Mucosa of stomach (tissue), 1 donor: ENCODE measurements at regions not wholly inside any gene's neighbourhood (a gene's known extent, or its start where the extent isn't known, plus 50 kb on each side); places are given as distances from the start of the nearest gene placed in this dataset.
"Not testable (repeated sequence)": the region's sequence is repeated elsewhere in the genome, so short reads cannot be mapped to it uniquely, and the experiment has no call there.

Experiments used
- H3K27me3 ChIP-seq: one replicate; pipeline ENCODE4 v1.7.0; 2013; ENCODE audit warnings: mild to moderate bottlenecking, low read length; ENCODE audit not compliant: control insufficient read depth, insufficient read depth
- H3K36me3 ChIP-seq: one replicate; pipeline ENCODE4 v1.7.0; 2013; ENCODE audit warnings: low read length; ENCODE audit not compliant: control insufficient read depth, insufficient read depth
- H3K4me1 ChIP-seq: one replicate; pipeline ENCODE4 v1.7.0; 2013; ENCODE audit warnings: mild to moderate bottlenecking, low read length; ENCODE audit not compliant: control insufficient read depth, insufficient read depth
- H3K4me3 ChIP-seq: one replicate; pipeline ENCODE4 v1.7.0; 2013; ENCODE audit warnings: low read length
- H3K9ac ChIP-seq: one replicate; pipeline ENCODE4 v1.7.0; 2013; ENCODE audit warnings: mild to moderate bottlenecking, low read length, moderate library complexity
- H3K9me3 ChIP-seq: one replicate; pipeline ENCODE4 v1.7.0; 2013; ENCODE audit warnings: mild to moderate bottlenecking, low read length, moderate library complexity; ENCODE audit not compliant: control insufficient read depth
- donor health status: Pancreatic carcinoma.

- H3K4me3 ChIP-seq: no peak overlapping the region
- no peak overlapping the region for H3K9ac ChIP-seq
- H3K27me3 ChIP-seq: no peaks in the 10 kb centered on the region
- H3K9me3 ChIP-seq: no peaks in the 10 kb centered on the region
- H3K36me3 ChIP-seq: no peaks in the 10 kb centered on the region
- H3K4me1 ChIP-seq: no peaks in the 10 kb centered on the region
Measured at GRCh38 chr18:10099539-10100140, 185.8 kb downstream of the VAPA start.

- H3K27me3 ChIP-seq: no peaks in the 10 kb centered on the region
- no peaks in the 10 kb centered on the region for H3K36me3 ChIP-seq
- H3K4me3 ChIP-seq: no peak overlapping the region
- H3K9ac ChIP-seq: no peak overlapping the region
- H3K4me1 ChIP-seq: no peaks in the 10 kb centered on the region
- H3K9me3 ChIP-seq: no peaks in the 10 kb centered on the region
Measured at GRCh38 chr18:10100196-10100595, 186.4 kb downstream of the VAPA start.

DNA sequence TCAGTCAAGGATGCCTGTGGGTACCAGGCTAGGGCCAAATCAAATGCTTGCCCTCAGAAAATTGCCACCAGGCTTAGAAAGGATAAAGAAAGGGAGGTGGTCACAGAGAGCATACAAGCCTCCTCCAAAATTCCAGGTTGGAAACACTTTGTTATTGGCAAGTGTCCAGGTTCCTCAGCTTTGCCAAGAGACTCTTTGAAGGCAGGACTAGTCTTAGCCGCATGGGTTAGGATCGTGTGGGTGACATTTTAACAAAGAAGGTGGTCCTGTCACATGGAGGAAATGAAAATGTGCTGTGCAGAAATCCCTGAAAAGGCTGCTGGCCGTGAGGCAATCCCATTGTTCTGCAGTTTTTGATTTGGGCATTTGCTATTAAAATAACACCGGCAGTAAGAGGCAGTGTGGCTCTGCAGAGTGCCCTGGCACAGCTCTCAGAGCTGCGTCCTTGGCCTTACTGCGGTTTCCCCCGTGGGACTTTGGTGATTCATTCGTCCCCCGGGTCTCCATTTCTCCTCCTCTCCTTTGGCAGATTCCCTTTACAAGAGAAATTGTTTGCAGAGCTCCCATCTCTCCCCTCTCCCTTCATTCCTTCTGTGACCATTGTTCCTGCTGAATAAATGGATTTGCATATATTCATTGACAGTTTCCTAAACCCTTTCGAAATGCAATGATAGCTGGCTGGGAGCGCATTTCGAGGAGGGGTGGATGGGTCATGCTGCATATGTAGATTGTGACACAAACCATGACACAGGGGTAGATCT, 187.3 kb downstream of the VAPA start:
- Histone ChIP-seq H3K4me1 (no peaks in the 10 kb centered on the region), H3K9ac (no peak overlapping the region), H3K4me3 (no peak overlapping the region), H3K27me3 (no peaks in the 10 kb centered on the region), H3K36me3 (no peaks in the 10 kb centered on the region), H3K9me3 (no peaks in the 10 kb centered on the region)

DNA sequence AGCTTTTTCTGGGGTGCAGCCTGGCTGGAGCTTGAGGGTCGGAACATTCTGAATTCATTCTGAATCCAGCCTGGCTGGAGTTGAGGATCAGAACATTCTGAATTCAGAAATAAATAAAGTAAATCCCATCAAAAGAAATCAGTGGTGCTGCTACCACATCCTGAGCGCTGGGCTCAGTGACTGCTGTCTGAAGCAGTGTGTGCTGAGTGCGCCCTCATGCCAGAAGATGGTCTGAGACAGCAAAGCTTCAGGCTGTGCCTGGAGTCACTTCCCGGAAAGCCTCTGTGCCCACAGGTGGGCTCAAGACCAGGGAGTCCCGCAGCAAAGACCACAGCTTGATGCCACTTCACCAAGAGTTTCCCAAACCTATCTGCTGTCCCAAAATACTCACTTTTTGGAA, 187.9 kb downstream of the VAPA start:
- H3K36me3 ChIP-seq: no peaks in the 10 kb centered on the region
- no peak overlapping the region for H3K9ac ChIP-seq
- H3K9me3 ChIP-seq: no peaks in the 10 kb centered on the region
- no peak overlapping the region for H3K4me3 ChIP-seq
- no peaks in the 10 kb centered on the region for H3K27me3 ChIP-seq
- H3K4me1 ChIP-seq: no peaks in the 10 kb centered on the region

DNA sequence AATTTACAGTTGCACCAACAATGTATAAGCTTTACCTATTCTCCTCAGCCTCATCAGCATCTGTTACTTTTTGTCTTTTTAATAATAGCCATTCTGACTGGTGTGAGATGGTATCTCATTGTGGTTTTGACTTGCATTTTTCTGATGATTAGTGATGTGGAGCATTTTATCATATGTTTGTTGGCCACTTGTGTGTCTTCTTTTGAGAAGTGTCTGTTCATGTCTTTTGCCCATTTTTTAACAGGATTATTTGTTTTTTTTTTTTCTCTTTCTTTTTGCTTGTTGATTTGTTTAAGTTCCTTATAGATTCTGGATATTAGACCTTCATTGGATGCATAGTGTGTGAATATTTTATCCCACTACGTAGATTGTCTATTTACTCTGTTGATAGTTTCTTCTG, 191.3 kb downstream of the VAPA start:
- not testable (repeated sequence) for H3K9me3 ChIP-seq, H3K4me3 ChIP-seq, H3K9ac ChIP-seq, H3K36me3 ChIP-seq, H3K4me1 ChIP-seq, H3K27me3 ChIP-seq

GRCh38 chr18:10111191-10111590, 197.4 kb downstream of the VAPA start:
- Histone ChIP-seq H3K9ac (no peak overlapping the region), H3K27me3 (no peaks in the 10 kb centered on the region), H3K4me3 (no peak overlapping the region), H3K4me1 (no peaks in the 10 kb centered on the region), H3K36me3 (no peaks in the 10 kb centered on the region), H3K9me3 (no peaks in the 10 kb centered on the region)

DNA sequence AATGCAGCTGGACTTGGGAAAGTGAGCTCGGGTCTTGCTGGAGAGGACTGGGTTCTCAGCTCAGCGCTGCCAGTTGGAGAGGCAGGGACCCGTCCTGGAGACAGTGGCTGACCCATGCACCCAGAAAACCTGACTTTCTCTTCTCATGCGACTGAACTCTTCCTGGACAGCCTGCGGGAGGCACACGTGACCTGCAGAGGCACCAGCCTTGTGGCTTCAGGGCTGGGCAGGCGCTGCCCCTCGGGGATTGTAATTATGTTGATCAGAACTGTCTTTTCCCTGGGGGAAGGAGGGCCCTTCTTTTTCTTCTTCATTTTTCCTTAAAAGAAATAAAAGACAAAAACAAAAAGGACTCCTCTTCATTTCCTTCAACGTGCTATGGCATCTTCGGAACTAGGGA, 198.1 kb downstream of the VAPA start:
- Histone ChIP-seq H3K9ac (no peak overlapping the region), H3K4me1 (no peaks in the 10 kb centered on the region), H3K9me3 (no peaks in the 10 kb centered on the region), H3K4me3 (no peak overlapping the region), H3K27me3 (no peaks in the 10 kb centered on the region), H3K36me3 (no peaks in the 10 kb centered on the region)

DNA sequence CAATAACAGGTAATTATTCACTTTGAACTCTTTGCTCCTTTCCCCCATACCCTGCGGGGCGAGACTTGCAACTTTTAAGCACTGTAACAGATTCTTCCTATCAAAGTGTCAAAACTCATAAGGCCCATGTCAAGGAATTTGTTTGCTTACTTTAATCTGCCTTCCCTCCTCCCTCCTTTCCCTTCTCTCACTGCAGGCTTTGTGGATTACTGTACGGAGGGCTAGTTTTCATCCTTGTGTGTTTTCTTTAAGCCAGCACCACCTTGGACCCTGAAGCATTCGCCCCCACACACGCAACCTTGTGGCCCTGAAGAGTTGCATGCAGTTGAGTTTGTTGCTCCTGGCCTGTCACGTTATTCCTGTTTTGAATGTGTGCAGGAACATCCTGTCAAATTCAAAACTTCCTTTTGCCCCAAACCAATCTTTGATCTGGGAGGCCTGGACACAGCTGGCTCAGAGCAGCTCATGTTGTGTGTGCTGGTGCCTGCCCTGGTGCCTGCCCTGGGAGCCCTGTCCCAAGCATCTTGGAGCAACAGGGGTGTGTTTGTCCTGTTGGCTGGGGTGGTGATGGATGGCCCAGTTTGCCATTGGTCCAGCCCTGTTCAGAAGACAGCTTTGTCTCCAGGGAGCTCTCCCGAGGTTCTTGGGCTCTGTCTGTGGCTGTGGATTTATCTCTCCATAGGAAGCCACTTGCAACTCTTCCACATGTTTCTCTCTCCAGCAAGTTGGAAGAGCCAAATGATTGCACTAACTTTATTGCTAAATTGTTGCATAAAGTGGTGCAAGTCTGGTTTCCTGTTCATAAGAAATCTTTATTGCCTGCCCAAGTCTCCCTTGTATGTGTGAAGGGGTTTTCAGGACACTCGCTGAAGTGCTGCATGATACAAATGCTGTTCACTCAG, 199.6 kb downstream of the VAPA start:
- Histone ChIP-seq H3K36me3 (no peaks in the 10 kb centered on the region), H3K4me3 (no peak overlapping the region), H3K9ac (no peak overlapping the region), H3K9me3 (no peaks in the 10 kb centered on the region), H3K27me3 (no peaks in the 10 kb centered on the region), H3K4me1 (no peaks in the 10 kb centered on the region)

DNA sequence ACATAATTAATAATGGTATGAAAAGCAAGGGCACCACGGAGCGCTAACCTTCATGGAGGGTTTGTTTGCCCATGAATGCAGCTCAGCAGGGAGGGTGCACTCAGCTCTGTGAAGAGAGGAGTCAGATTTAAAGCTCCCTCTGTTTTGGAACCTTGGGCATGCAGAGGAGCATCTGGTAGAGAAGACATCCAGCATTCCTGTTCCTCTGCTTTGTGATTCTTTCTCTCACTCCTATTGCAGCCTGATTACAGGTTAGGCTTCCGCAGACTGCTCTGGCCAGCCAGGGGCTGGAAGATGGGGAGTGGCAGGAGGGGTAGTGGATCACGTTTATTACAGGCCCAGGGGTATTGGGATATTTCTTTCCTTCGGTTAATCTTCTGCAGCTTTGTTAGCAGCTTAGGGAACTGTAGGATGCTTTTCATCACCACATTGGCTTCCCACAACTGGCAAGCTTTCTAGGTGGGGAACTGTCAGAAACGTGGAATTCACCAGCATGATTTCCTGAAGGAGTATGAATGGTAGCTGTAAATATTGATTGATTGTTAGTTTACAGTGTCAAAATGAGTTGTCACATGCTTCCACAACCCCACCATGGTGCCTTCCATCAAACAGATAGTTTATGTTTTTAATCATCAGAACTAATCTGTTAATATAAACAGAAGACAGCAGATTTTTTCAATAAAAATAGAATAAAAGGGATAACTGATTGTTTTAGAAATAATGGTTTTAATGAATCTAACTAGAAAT, 201.1 kb downstream of the VAPA start:
- Histone ChIP-seq H3K9me3 (no peaks in the 10 kb centered on the region), H3K36me3 (no peaks in the 10 kb centered on the region), H3K27me3 (no peaks in the 10 kb centered on the region), H3K9ac (no peak overlapping the region), H3K4me3 (no peak overlapping the region), H3K4me1 (no peaks in the 10 kb centered on the region)

GRCh38 chr18:10116574-10116973, 202.8 kb downstream of the VAPA start:
- Histone ChIP-seq H3K27me3 (no peaks in the 10 kb centered on the region), H3K4me1 (no peaks in the 10 kb centered on the region), H3K9ac (no peak overlapping the region), H3K4me3 (no peak overlapping the region), H3K36me3 (no peaks in the 10 kb centered on the region), H3K9me3 (no peaks in the 10 kb centered on the region)

- peaks cover 9% of the 10 kb centered on the region for H3K4me1 ChIP-seq
- no peak overlapping the region for H3K9ac ChIP-seq
- H3K4me3 ChIP-seq: no peak overlapping the region
- no peaks in the 10 kb centered on the region for H3K36me3 ChIP-seq
- no peaks in the 10 kb centered on the region for H3K9me3 ChIP-seq
- no peaks in the 10 kb centered on the region for H3K27me3 ChIP-seq
Measured at GRCh38 chr18:10119528-10119927, 205.7 kb downstream of the VAPA start.
